Cardiac muscle cell (in vitro differentiated cells and primary cell): ENCODE measurements at regions not wholly inside any gene's neighbourhood (a gene's known extent, or its start where the extent isn't known, plus 50 kb on each side); places are given as distances from the start of the nearest gene placed in this dataset.

Experiments
- DNase-seq, 2 donors: peaks; one replicate each; pipeline versions ENCODE4 v3.0.0 to v3.0.0-alpha.2; 2010 to 2017; ENCODE audit warnings: low read depth in 1 of 2, low spot score in 1 of 2
- H3K27ac ChIP-seq: fragments of 200-600 bp; sonication (generic); 2 replicates; pipeline ENCODE4 v1.5.1; 2016
- H3K27me3 ChIP-seq: fragments of 200-600 bp; sonication (generic); 2 replicates; pipeline ENCODE4 v1.6.0; 2016; ENCODE audit warnings: control low read depth
- H3K36me3 ChIP-seq: fragments of 200-600 bp; sonication (generic); 2 replicates; pipeline ENCODE4 v1.5.1; 2016; ENCODE audit warnings: control low read depth
- H3K4me1 ChIP-seq: fragments of 200-600 bp; sonication (generic); 2 replicates; pipeline ENCODE4 v1.8.1; 2017; ENCODE audit warnings: low read depth, mild to moderate bottlenecking, mixed run types
- H3K4me3 ChIP-seq: fragments of 200-600 bp; sonication (generic); 2 replicates; pipeline ENCODE4 v1.5.1; 2016; ENCODE audit warnings: mild to moderate bottlenecking
- H3K9me3 ChIP-seq: fragments of 200-600 bp; sonication (generic); 2 replicates; pipeline ENCODE4 v1.5.1; 2017; ENCODE audit warnings: low read depth, mild to moderate bottlenecking, control low read depth
- CTCF ChIP-seq: IDR thresholded peaks from 2 replicates; pipeline ENCODE4 v1.5.1; 2012; ENCODE audit warnings: low read depth, mild to moderate bottlenecking, low read length

GRCh38 chr10:62895063-62895462, 78.9 kb upstream of the EGR2 start:
- Histone ChIP-seq H3K4me3 (no peak overlapping the region), H3K27ac (no peak overlapping the region), H3K27me3 (peaks cover 62% of the 10 kb centered on the region), H3K9me3 (no peaks in the 10 kb centered on the region), H3K4me1 (no peaks in the 10 kb centered on the region), H3K36me3 (no peaks in the 10 kb centered on the region)
- TF ChIP-seq CTCF: no peak
- peak in 1 of 2 donors; percentile 88 for DNase-seq

- Histone ChIP-seq H3K4me1 (no peaks in the 10 kb centered on the region), H3K27me3 (peaks cover 58% of the 10 kb centered on the region), H3K27ac (no peak overlapping the region), H3K9me3 (no peaks in the 10 kb centered on the region), H3K36me3 (no peaks in the 10 kb centered on the region), H3K4me3 (no peak overlapping the region)
- no peak for TF ChIP-seq CTCF
- no peak for DNase-seq
Observed at GRCh38 chr10:62894156-62894555, 78.0 kb upstream of the EGR2 start.

- no peaks in the 10 kb centered on the region for H3K36me3 ChIP-seq
- no peak for DNase-seq
- H3K27ac ChIP-seq: no peak overlapping the region
- no peak overlapping the region for H3K4me3 ChIP-seq
- peaks cover 48% of the 10 kb centered on the region for H3K27me3 ChIP-seq
- no peaks in the 10 kb centered on the region for H3K9me3 ChIP-seq
- no peaks in the 10 kb centered on the region for H3K4me1 ChIP-seq
- TF ChIP-seq CTCF: no peak
Observed at GRCh38 chr10:62893036-62893435, 76.9 kb upstream of the EGR2 start.

GRCh38 chr10:62890395-62890794, 74.2 kb upstream of the EGR2 start:
- no peak for DNase-seq
- TF ChIP-seq CTCF: no peak
- Histone ChIP-seq H3K9me3 (no peaks in the 10 kb centered on the region), H3K4me3 (no peak overlapping the region), H3K27me3 (peaks cover 42% of the 10 kb centered on the region), H3K4me1 (no peaks in the 10 kb centered on the region), H3K36me3 (no peaks in the 10 kb centered on the region), H3K27ac (no peak overlapping the region)

- peak in 1 of 2 donors; percentile 66 for DNase-seq
- TF ChIP-seq CTCF: no peak
- Histone ChIP-seq H3K27ac (no peak overlapping the region), H3K9me3 (no peaks in the 10 kb centered on the region), H3K27me3 (peaks cover 49% of the 10 kb centered on the region), H3K4me3 (no peak overlapping the region), H3K4me1 (no peaks in the 10 kb centered on the region), H3K36me3 (no peaks in the 10 kb centered on the region)
Observed at GRCh38 chr10:62887642-62888041, 71.5 kb upstream of the EGR2 start.
